ENCODE measurements at regions not wholly inside any gene's neighbourhood (a gene's known extent, or its start where the extent isn't known, plus 50 kb on each side); places are given as distances from the start of the nearest gene placed in this dataset.

DNA sequence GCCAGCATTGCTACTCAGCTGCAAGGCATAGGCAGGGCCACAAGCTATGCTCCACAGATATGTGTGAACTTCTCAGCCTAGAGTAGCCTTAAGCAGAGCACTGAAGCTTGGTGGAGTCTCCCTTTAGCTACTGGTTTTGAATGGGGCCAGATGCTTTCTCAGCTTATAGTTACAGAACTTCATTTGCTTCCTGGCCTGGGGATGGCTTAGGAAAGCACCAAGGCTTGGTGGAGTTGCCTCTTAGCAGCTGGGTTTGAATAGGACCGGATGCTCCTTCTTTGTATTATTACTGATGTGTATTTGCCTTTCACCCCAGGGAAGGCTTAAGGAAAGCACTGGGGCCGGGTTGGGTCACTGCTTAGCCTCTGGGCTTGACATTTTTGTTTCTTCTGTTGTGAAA is 497.8 kb upstream of the SEMA6A start:
- POLR2A ChIA-PET, result no interaction called here
- no peak for DNase-seq (ENCODE audit: extremely low spot score)
- TF ChIP-seq L3MBTL2 (conservative IDR thresholded peaks at IDR 0.05), result no peak
- no peak for TF ChIP-seq FOXM1 (IDR thresholded peaks at IDR 0.05; ENCODE audit: borderline replicate concordance)
- no peak for TF ChIP-seq NFRKB (IDR thresholded peaks at IDR 0.05)
- TF ChIP-seq SUZ12 (IDR thresholded peaks at IDR 0.05), result no peak
- no peak for TF ChIP-seq FOXA1 (IDR thresholded peaks at IDR 0.05)
- TF ChIP-seq LEF1 (IDR thresholded peaks at IDR 0.05; ENCODE audit: borderline replicate concordance), result no peak
- TF ChIP-seq BHLHE40 (IDR thresholded peaks at IDR 0.05; ENCODE audit: borderline replicate concordance), result no peak
- TF ChIP-seq CTBP1 (IDR thresholded peaks at IDR 0.05; ENCODE audit: borderline replicate concordance), result no peak
- TF ChIP-seq SP1 (IDR thresholded peaks at IDR 0.05), result no peak
- no peak for TF ChIP-seq ELF4 (IDR thresholded peaks at IDR 0.05)
- TF ChIP-seq HDGF (IDR thresholded peaks at IDR 0.05; ENCODE audit: borderline replicate concordance), result no peak
- TF ChIP-seq ZNF384 (IDR thresholded peaks at IDR 0.05), result no peak
- no peak for TF ChIP-seq ARNT (IDR thresholded peaks at IDR 0.05)
- TF ChIP-seq, protein P1, sequence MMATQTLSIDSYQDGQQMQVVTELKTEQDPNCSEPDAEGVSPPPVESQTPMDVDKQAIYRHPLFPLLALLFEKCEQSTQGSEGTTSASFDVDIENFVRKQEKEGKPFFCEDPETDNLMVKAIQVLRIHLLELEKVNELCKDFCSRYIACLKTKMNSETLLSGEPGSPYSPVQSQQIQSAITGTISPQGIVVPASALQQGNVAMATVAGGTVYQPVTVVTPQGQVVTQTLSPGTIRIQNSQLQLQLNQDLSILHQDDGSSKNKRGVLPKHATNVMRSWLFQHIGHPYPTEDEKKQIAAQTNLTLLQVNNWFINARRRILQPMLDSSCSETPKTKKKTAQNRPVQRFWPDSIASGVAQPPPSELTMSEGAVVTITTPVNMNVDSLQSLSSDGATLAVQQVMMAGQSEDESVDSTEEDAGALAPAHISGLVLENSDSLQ (IDR thresholded peaks at IDR 0.05), result no peak
- no peak for TF ChIP-seq TARDBP (IDR thresholded peaks at IDR 0.05)
- no peak for TF ChIP-seq FOXK2 (IDR thresholded peaks at IDR 0.05)
- CTCF ChIA-PET, result no interaction called here

DNA sequence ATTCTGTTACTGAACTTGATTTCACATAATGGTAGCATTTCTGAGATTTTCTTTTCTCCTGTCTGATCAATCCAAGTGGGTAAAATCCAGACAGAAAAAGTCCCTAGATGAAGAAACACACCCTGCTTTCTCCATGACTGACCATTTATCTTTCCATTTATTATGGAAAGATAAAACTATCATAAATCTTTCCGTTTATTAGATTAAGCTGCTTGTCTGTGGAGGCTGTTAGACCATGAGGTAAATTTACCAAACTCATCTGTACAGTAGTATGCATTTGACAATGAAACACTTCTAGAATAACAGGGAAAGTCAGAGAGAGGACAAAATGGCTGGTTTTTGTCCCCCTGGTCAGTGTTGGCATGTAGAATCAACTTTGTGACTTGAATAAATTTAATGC is 491.2 kb upstream of the SEMA6A start:
- CTCF ChIA-PET, result no interaction called here
- no peak for DNase-seq (ENCODE audit: extremely low spot score)
- TF ChIP-seq NFRKB (IDR thresholded peaks at IDR 0.05) (no peak), CTBP1 (IDR thresholded peaks at IDR 0.05; ENCODE audit: borderline replicate concordance) (no peak), HDGF (IDR thresholded peaks at IDR 0.05; ENCODE audit: borderline replicate concordance) (no peak), ZNF384 (IDR thresholded peaks at IDR 0.05) (no peak), ARNT (IDR thresholded peaks at IDR 0.05) (no peak)
- POLR2A ChIA-PET, result no interaction called here

DNA sequence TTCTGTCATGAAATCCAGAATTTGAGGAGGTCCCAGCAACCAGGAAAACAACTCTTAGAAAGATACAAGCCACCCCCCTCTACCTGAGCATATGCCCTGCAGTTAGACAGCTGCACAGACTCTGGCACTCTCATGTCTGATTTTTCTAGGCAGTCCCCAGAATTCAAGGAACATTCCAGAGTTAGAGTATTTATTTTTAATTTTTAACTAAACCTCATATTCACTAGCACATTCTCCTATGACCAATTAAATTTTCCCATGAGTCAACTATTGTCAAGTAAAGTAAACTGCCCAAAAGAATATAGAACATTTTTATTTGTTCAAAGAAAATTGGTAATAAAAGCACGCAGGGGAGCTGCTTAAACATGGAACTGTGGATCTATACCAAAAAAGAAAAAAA is 490.5 kb upstream of the SEMA6A start:
- TF ChIP-seq FOXM1 (IDR thresholded peaks at IDR 0.05; ENCODE audit: borderline replicate concordance), result no peak
- TF ChIP-seq CTBP1 (IDR thresholded peaks at IDR 0.05; ENCODE audit: borderline replicate concordance), result no peak
- no peak for TF ChIP-seq FOXK2 (IDR thresholded peaks at IDR 0.05)
- no peak for TF ChIP-seq SUZ12 (IDR thresholded peaks at IDR 0.05)
- TF ChIP-seq, protein P1 (IDR thresholded peaks at IDR 0.05), result no peak
- no peak for TF ChIP-seq NFRKB (IDR thresholded peaks at IDR 0.05)
- no peak for TF ChIP-seq TARDBP (IDR thresholded peaks at IDR 0.05)
- TF ChIP-seq ARNT (IDR thresholded peaks at IDR 0.05), result no peak
- no peak for TF ChIP-seq LEF1 (IDR thresholded peaks at IDR 0.05; ENCODE audit: borderline replicate concordance)
- no peak for TF ChIP-seq BHLHE40 (IDR thresholded peaks at IDR 0.05; ENCODE audit: borderline replicate concordance)
- no peak for DNase-seq (ENCODE audit: extremely low spot score)
- POLR2A ChIA-PET, result no interaction called here
- CTCF ChIA-PET, result no interaction called here

DNA sequence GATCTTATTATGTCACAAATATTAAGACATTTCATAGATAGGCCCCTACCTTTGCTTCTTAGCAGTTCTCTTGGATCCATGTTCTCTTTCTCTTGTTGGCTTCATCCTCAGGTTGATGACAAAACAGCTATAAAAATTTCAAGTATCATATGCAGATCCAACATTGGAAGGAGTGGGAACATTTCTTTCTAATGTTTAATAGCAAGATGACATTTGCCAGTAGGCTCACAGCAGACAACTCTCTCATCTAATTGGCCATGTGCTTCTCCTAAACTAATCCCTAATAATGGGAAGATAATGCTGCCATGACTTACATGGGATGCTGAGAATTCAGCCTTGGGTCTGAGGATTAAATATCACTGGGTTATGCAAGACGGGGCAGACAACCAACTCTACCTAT is 485.5 kb upstream of the SEMA6A start:
- no peak for TF ChIP-seq SP1 (IDR thresholded peaks at IDR 0.05)
- no peak for TF ChIP-seq LEF1 (IDR thresholded peaks at IDR 0.05; ENCODE audit: borderline replicate concordance)
- TF ChIP-seq CTBP1 (IDR thresholded peaks at IDR 0.05; ENCODE audit: borderline replicate concordance), result no peak
- no peak for TF ChIP-seq NFRKB (IDR thresholded peaks at IDR 0.05)
- TF ChIP-seq ARNT (IDR thresholded peaks at IDR 0.05), result no peak
- TF ChIP-seq BHLHE40 (IDR thresholded peaks at IDR 0.05; ENCODE audit: borderline replicate concordance), result no peak
- no peak for TF ChIP-seq SUZ12 (IDR thresholded peaks at IDR 0.05)
- TF ChIP-seq TARDBP (IDR thresholded peaks at IDR 0.05), result no peak
- no peak for TF ChIP-seq FOXK2 (IDR thresholded peaks at IDR 0.05)
- TF ChIP-seq, protein P1 (IDR thresholded peaks at IDR 0.05), result no peak
- ChIA-PET POLR2A (no interaction called here), CTCF (no interaction called here)
- no peak for DNase-seq (ENCODE audit: extremely low spot score)

DNA sequence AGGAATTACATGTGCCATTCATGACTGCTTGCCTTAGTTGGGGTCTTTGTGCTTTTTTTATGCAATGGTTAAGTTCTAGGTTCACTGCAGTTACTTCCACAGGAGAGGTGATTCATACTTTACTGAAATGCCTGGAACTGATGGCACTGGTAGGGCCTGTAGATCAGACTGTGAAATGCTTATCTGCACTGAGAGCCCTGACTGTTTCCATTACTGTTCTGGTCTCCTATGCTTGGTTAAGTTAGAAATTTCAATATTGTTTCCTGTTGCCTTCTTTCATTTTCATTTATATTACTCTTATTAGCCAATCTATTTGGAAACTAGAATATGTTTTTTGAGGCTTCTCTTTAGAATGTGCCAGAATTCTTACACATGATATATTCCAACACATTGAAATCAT is 484.1 kb upstream of the SEMA6A start:
- DNase-seq (ENCODE audit: extremely low spot score), result no peak
- CTCF ChIA-PET, result no interaction called here
- POLR2A ChIA-PET, result no interaction called here
- TF ChIP-seq HDGF (IDR thresholded peaks at IDR 0.05; ENCODE audit: borderline replicate concordance), result no peak
- TF ChIP-seq LEF1 (IDR thresholded peaks at IDR 0.05; ENCODE audit: borderline replicate concordance), result no peak
- TF ChIP-seq FOXM1 (IDR thresholded peaks at IDR 0.05; ENCODE audit: borderline replicate concordance), result no peak

DNA sequence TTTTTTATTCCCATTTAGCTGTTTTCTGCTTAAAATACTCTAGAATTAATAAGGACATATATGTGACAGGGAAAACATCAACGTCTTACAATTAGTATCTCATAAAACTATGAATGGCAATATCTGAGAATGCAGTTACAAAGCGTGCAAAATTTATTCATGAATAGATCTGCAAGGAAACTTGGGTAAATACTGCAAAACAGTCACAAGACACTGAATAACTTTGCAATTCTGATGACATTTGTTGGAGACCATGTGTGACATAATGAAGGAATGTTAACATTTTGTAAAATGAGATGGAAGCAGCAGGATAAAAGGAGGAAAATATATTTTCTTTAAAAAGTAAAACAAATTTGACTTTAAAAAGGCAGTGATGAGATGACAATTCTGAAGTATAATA is 480.9 kb upstream of the SEMA6A start:
- CTCF ChIA-PET, result no interaction called here
- DNase-seq (ENCODE audit: extremely low spot score), result no peak
- POLR2A ChIA-PET, result no interaction called here
- TF ChIP-seq, protein P1 (IDR thresholded peaks at IDR 0.05), result no peak
- no peak for TF ChIP-seq FOXA1 (IDR thresholded peaks at IDR 0.05)
- TF ChIP-seq LEF1 (IDR thresholded peaks at IDR 0.05; ENCODE audit: borderline replicate concordance), result no peak
- no peak for TF ChIP-seq SUZ12 (IDR thresholded peaks at IDR 0.05)
- TF ChIP-seq FOXK2 (IDR thresholded peaks at IDR 0.05), result no peak
- no peak for TF ChIP-seq NFRKB (IDR thresholded peaks at IDR 0.05)
- no peak for TF ChIP-seq ZNF384 (IDR thresholded peaks at IDR 0.05)
- TF ChIP-seq ELF4 (IDR thresholded peaks at IDR 0.05), result no peak
- TF ChIP-seq HDGF (IDR thresholded peaks at IDR 0.05; ENCODE audit: borderline replicate concordance), result no peak
- no peak for TF ChIP-seq TARDBP (IDR thresholded peaks at IDR 0.05)
- TF ChIP-seq BHLHE40 (IDR thresholded peaks at IDR 0.05; ENCODE audit: borderline replicate concordance), result no peak
- TF ChIP-seq L3MBTL2 (conservative IDR thresholded peaks at IDR 0.05), result no peak
- TF ChIP-seq ARNT (IDR thresholded peaks at IDR 0.05), result no peak
- no peak for TF ChIP-seq SP1 (IDR thresholded peaks at IDR 0.05)
- TF ChIP-seq CTBP1 (IDR thresholded peaks at IDR 0.05; ENCODE audit: borderline replicate concordance), result no peak
- no peak for TF ChIP-seq FOXM1 (IDR thresholded peaks at IDR 0.05; ENCODE audit: borderline replicate concordance)

Data from HEK293T (cell line).